Activated CD4-positive, alpha-beta T cell treated with anti-CD3 and anti-CD28 coated beads, Interleukin-2, amount 50 U/mL, for 1 hour (primary cell): ENCODE measurements at regions not wholly inside any gene's neighbourhood (a gene's known extent, or its start where the extent isn't known, plus 50 kb on each side); places are given as distances from the start of the nearest gene placed in this dataset.

ENCODE experiments used
- DNase-seq: peaks from one replicate; pipeline ENCODE4 v3.0.0-alpha.2; 2020

DNA sequence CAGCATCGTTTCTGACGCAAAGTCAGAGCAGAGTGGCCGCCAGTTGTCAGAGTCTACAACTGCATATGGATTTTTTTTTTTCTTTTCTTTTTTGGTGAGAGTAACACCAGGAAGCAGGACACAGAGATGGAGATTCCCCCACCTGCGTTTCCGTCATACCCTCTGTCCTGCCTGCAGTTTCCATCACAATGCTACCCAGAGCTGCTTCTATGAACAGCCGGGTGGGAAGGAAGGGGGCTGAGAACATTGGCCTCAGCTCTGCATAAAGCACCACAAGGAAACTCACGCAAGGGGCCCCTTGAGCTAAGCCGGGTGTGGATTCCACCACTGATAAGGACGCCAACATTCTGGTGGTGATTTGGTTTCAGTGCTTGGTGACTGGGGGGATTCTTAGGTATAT lies 183.5 kb upstream of the AFDN start:
- DNase-seq: no peak

- no peak for DNase-seq
Measured at GRCh38 chr6:167643716-167644115, 183.0 kb upstream of the AFDN start.

DNA sequence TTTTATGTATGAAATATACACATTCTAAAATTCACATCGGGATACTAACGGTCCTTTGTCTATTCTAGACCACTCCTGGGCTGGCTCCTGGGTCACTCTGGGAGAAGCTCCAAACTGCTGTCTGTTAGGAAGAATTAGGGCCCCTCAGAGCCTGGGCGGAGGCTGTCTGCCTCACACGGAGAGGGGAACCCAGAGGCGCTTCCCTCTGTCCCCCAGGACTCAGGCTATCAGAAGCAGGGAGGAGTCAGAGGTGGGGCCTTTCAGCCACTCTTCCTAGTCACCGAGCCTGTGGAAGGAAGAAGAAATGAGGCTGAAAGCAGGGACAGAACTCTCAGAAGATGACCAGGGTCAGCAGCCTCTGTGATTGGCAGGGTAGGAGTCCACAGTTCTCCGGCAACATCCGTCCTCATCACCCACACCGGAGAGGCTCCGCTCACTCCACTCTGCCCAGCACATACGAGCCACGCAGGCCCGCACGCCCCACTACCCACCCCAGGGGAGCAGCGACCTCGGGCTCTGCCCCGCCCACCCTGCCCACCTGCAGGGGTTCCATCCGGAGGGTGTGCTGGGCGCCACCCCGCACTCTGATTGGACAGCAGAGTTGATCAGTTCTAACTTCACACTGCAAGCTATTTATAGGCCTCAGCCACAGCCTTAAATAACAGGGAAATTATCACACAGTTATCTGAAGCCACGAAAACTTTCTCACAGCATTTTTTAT lies 182.1 kb upstream of the AFDN start:
- DNase-seq: no peak

GRCh38 chr6:167645368-167645767 lies 181.3 kb upstream of the AFDN start:
- no peak for DNase-seq

DNA sequence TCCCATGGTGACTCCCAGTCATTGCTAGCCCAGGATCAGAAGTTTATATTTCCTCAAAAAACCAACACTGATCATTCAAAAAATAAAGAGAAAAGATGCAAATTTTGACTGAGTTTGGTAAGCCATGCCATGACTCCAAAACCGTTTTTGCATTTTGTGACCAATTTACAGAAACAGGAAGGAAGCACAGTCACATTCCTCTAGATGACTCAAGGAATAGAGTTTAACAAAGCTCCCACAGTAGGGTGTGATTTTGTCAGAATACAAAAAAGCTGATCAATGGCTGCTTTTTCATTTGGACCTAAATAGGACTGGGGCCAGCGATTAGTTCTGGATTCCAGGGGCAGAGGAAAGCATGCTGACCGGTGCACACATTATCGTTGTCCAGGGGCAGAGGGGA lies 179.4 kb upstream of the AFDN start:
- DNase-seq: no peak

DNA sequence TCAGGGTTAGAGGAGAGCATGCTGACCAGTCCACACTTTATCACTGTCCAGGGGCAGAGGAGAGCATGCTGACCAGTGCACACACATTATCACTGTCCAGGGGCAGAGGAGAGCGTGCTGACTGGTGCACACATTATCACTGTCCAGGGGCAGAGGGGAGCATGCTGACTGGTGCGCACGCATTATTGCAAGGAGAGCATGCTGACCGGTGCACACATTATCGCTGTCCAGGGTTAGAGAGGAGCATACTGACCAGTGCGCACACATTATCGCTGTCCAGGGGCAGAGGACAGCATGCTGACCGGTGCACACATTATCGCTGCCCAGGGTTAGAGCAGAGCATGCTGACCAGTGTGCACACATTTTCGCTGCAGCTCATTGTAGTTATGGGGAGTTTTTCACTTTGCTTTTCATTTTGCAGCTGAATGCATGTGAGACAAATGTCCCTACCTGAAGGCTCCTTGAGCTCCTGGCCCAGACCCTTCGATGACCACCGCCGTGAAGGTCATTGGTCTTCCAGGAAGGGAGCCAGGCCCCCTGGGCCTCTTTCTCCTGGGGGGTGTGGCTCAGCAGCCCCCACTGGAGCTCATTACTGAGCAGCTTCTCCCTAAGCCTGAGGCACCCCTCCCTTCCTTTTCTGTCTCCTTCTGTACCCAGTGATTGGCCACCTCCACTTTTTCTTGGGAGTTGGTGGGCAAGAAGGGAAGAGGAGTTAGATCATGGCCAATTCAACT lies 178.8 kb upstream of the AFDN start:
- DNase-seq: no peak

GRCh38 chr6:167648501-167649278 lies 178.0 kb upstream of the AFDN start:
- no peak for DNase-seq

DNA sequence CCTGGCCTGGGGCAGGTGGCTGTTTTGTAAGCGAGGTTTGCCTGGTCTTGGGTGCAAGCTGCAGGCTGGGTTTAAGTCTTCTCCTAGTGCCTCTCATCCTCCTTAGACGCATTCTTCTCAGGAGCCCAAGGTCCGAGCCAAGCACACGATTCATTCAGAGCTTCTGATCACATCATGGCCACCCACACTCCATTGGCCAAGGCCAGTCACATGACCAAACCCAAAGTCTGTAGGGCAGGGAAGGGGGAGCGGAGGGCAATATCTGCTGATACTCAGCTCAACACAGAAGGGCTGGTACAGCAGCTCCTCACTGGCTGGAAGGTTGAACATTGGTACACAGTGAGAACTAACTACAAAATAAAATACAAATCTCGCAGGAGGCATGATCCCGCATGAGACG lies 177.2 kb upstream of the AFDN start:
- no peak for DNase-seq

DNA sequence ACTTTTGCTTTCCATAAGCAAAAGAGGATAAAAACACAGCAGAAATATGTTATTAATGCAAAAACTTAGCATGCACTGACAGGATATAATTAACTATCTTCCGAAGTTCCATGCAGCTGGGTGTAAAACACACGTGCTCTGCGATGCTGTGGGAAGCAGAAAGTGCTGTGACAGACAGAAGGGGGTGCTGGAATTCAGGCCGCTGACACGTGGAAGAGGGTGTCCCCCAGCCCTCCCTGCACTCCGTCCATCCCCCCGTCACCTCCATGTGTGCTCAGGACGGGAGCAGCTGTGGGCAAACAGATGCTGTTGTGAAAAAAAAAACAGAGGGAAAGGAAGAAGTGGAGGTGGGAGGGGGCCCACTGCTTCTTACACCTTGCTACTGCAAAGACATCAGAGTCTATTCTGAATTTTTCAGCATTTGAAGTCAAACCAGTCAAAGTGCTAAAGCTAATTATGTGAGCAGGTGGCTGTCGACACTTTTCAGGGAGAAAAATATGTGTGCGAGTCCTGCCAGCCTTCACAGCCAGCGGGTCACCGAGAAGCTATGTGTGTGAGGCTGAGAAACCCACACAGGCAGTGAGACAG lies 175.9 kb upstream of the AFDN start:
- no peak for DNase-seq

DNA sequence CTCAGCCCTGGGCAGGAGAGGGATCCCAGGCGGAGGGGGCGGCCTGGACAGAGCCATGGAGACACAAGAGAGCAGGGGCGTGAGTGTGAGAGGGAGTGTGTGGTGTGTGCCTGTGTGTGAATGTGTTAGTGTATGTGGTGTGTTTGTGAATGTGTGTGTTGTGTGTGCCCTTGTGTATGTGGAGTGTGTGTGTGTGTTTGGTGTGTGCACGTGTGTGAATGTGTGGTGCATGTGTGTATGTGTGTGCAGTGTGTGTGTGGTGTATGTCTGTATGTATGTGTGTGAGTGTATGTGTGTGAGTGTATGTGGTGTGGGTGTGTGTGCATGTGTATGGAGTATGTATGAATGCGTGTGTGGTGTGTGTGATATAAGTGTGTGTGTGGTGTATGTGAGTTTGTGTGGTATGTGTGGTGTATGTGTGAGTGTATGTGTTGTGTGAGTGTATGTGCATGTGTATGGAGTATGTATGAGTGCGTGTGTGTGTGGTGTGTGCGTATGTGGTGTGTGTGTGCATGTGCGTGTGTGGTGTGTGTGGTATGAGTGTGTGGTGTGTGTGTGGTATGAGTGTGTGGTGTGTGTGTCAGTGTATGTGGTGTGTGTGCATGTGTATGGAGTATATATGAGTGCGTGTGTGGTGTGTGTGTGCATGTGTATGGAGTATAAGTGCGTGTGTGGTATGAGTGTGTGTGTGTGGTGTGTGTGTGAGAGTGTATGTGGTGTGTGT lies 175.2 kb upstream of the AFDN start:
- DNase-seq: no peak

GRCh38 chr6:167652042-167652700 lies 174.5 kb upstream of the AFDN start:
- DNase-seq: no peak

- no peak for DNase-seq
Measured at GRCh38 chr6:167652701-167653095, 174.0 kb upstream of the AFDN start.

- DNase-seq: no peak
Measured at GRCh38 chr6:167653561-167653960, 173.2 kb upstream of the AFDN start.

DNA sequence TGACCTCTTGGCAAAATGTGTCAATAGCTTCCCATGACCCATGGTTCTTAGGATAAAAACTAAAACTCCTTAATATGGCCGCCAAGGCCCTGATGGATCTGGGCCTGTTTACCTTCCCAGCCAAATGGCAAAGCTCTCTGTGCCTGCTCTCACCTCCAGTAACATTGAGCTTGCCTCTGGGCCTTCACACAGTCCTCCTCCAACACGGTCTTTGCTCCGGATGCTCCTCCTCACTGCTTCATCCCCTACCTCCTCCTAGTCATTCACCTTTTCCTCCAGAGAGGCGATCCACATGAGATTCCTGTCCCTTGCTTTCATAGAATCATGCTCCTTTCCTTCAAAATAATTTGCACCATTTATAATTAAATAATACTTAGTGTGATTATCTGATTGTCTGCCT lies 172.3 kb upstream of the AFDN start:
- no peak for DNase-seq

GRCh38 chr6:167655174-167655821 lies 171.4 kb upstream of the AFDN start:
- DNase-seq: no peak

- DNase-seq: no peak
Measured at GRCh38 chr6:167658106-167658505, 168.6 kb upstream of the AFDN start.

- DNase-seq: no peak
Measured at GRCh38 chr6:167659046-167659445, 167.7 kb upstream of the AFDN start.

DNA sequence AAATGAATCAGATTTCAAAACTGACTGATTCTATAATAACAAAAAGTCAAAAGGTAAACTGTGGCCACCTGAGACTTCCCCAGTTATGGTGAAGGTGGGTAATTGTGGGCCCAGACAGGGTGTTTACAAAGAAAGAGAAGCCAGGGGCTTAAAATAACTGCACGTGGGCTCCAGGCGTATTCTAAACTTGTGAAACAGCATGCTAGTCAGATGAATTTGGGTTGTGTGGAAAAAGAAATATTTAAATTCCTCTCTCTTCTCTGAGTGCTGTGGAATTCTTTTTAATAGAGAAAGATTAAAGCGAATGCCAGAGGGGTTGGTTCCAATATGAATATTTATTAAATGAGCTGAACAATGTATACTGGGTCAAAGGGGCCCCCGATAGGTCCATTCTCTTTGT lies 166.3 kb upstream of the AFDN start:
- DNase-seq: no peak

- DNase-seq: no peak
Measured at GRCh38 chr6:167660944-167661551, 165.7 kb upstream of the AFDN start.

DNA sequence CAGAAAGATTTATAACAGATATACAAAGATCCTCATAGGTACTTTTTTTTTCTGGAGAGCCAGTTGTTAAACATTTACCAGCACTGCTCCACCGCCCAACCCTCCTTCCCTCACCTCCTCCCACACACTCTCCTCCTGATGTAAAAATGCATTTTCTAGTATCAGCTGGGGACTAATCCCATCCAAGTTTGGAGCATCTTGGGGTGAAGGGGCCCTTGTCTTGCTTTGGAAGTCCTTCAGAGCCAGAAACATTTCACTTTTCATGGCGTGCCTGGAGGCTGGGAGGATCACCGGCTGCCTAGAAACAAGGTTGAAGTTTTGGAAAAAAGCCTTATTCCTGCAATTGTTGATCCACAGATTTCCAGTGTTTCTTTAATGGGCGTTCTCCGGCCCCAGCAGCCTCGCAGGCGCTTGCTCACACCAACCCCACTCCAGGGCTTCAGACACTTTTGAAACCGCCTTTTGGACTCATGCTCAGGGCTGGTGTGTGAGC lies 165.1 kb upstream of the AFDN start:
- DNase-seq: no peak
